ENCODE measurements at regions not wholly inside any gene's neighbourhood (a gene's known extent, or its start where the extent isn't known, plus 50 kb on each side); places are given as distances from the start of the nearest gene placed in this dataset.
"Not testable (repeated sequence)": the region's sequence is repeated elsewhere in the genome, so short reads cannot be mapped to it uniquely, and the experiment has no call there.

DNA sequence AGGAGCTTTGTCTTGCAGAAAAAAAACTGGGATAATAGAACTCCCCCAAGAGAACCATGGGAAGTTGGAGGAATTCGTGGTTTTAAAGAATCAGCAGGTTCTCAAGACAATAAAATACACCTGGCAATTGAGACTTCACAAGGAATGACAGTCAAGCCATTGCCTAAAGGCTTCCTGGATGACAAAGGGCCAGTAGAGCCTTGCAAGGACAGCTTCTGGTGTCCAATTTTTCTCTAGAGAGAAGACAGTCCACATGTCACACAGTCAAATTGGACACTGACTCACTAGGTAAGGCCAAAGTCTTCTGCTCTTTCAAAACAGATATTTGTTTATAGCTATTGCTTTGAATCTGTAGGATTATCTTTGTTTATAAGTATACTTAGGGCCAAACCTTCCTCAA, 80.3 kb upstream of the BMP5 start:
- Histone ChIP-seq H3K27me3 (ENCODE audit: control insufficient read depth in 1 of 2, insufficient read depth in 2 of 2, low read length in 2 of 2) (no peaks in the 10 kb centered on the region), H3K9me3 (ENCODE audit: low read length) (no peaks in the 10 kb centered on the region)

DNA sequence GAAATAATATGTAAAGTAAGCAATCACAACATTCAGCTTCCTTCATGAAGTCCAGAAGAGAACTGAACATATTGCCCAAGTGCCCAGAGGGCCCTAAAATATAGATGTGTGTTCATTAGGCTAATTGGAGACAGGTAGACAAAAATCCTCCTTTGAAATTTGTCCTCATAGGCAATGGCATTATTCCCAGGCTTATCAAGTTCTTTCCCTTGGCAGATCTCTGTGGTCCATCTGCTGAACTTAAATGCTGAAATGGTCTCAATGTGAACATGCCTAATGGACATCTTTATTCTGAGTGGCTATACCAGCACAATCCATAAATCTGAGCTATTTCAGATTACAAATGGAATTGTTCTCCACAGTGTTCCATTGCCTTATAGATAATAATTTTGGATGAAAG, 79.0 kb upstream of the BMP5 start:
- H3K36me3 ChIP-seq (ENCODE audit: insufficient read depth, low read length) = no peaks in the 10 kb centered on the region
- no peak overlapping the region for H3K27ac ChIP-seq (ENCODE audit: low read depth, low read length)
- H3K9ac ChIP-seq (ENCODE audit: low read length) = no peak overlapping the region
- no peaks in the 10 kb centered on the region for H3K9me3 ChIP-seq (ENCODE audit: low read length)
- peaks cover 9% of the 10 kb centered on the region for H3K4me1 ChIP-seq (ENCODE audit: insufficient read depth, low read length)
- H3K4me3 ChIP-seq (ENCODE audit: low read depth in 1 of 2, low read length in 2 of 2) = no peak overlapping the region
- no peaks in the 10 kb centered on the region for H3K27me3 ChIP-seq (ENCODE audit: control insufficient read depth in 1 of 2, insufficient read depth in 2 of 2, low read length in 2 of 2)

More for the DNA sequence above, 80.3 kb upstream of the BMP5 start:
- Histone ChIP-seq H3K9ac (ENCODE audit: low read length) (no peak overlapping the region), H3K4me3 (ENCODE audit: low read depth in 1 of 2, low read length in 2 of 2) (no peak overlapping the region), H3K27ac (ENCODE audit: low read depth, low read length) (no peak overlapping the region), H3K36me3 (ENCODE audit: insufficient read depth, low read length) (no peaks in the 10 kb centered on the region), H3K4me1 (ENCODE audit: insufficient read depth, low read length) (peaks cover 9% of the 10 kb centered on the region)

DNA sequence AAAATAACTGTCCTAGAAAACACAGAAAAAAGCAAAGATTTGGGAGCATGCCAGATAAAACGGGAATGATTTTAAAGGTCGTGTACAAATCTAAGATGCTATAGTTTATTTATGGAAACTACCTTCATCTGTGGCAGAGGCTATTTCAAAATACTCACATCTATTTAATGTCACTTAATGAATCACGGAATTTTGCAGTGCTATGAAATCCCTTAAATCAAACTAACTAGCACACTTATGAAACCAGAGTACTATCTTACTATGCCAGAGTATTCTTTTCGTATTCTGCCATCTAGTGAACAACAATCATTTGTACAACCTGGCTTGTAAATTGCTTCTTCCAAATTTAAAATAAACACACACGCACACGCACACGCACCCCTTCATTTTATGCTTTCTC, 77.9 kb upstream of the BMP5 start:
- Histone ChIP-seq H3K4me3 (ENCODE audit: low read depth in 1 of 2, low read length in 2 of 2) (peak overlapping the region in 1 of 2 donors; percentile 25), H3K27ac (ENCODE audit: low read depth, low read length) (no peak overlapping the region), H3K9me3 (ENCODE audit: low read length) (no peaks in the 10 kb centered on the region), H3K27me3 (ENCODE audit: control insufficient read depth in 1 of 2, insufficient read depth in 2 of 2, low read length in 2 of 2) (no peaks in the 10 kb centered on the region), H3K4me1 (ENCODE audit: insufficient read depth, low read length) (peaks cover 9% of the 10 kb centered on the region), H3K9ac (ENCODE audit: low read length) (no peak overlapping the region), H3K36me3 (ENCODE audit: insufficient read depth, low read length) (no peaks in the 10 kb centered on the region)

DNA sequence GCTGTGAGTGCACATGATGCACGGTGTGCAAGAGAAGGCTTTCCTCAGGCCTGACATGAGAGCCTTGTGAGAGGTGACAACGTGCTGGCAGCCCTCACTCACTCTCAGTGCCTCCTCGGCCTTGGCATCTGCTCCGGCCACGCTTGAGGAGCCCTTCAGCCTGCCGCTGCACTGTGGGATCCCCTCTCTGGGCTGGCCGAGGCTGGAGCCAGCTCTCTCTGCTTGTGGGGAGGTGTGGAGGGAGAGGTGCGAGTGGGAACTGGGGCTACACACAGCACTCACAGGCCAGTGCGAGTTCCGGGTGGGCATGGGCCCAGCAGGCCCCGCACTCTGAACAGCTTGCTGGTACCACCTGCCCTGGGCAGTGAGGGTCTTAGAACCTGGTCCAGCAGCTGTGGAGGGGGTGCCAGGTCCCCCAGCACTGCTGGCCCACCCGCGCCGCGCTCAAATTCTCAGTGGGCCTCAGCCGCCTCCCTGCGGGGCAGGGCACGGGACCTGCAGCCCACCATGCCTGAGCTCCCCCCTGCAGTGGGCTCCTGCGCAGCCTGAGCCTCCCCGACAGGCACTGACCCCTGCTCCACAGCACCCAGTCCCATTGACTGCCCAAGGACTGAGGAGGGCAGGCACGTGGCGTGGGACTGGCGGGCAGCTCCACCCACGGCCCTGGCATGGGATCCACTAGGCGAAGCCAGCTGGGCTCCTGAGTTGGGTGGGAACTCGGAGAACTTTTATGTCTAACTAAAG, 74.9 kb upstream of the BMP5 start:
- no peaks in the 10 kb centered on the region for H3K36me3 ChIP-seq (ENCODE audit: insufficient read depth, low read length)
- H3K9ac ChIP-seq (ENCODE audit: low read length) = no peak overlapping the region
- H3K4me1 ChIP-seq (ENCODE audit: insufficient read depth, low read length) = peaks cover 9% of the 10 kb centered on the region
- no peak overlapping the region for H3K4me3 ChIP-seq (ENCODE audit: low read depth in 1 of 2, low read length in 2 of 2)
- no peaks in the 10 kb centered on the region for H3K9me3 ChIP-seq (ENCODE audit: low read length)
- no peak overlapping the region for H3K27ac ChIP-seq (ENCODE audit: low read depth, low read length)
- no peaks in the 10 kb centered on the region for H3K27me3 ChIP-seq (ENCODE audit: control insufficient read depth in 1 of 2, insufficient read depth in 2 of 2, low read length in 2 of 2)

DNA sequence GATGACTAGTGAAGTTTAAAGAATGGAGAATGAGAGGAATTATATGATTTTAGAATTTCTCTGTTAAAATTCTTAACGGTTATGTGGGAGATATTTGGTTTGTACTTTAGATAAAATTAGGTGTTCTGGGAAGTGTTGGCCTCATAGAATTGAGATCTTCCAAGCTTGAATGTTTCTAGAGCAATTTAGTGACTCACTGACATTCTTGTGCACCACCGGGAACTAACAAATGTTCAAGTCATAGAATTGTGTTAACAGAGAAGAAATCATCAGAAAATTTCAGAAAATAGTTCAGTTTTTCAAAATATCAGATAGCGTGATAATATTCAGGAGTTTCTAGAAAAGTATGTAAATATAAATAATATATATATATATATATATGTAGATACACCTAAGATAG, 67.9 kb upstream of the BMP5 start:
- no peak overlapping the region for H3K27ac ChIP-seq (ENCODE audit: low read depth, low read length)
- H3K27me3 ChIP-seq (ENCODE audit: control insufficient read depth in 1 of 2, insufficient read depth in 2 of 2, low read length in 2 of 2) = no peaks in the 10 kb centered on the region
- H3K9me3 ChIP-seq (ENCODE audit: low read length) = no peaks in the 10 kb centered on the region
- H3K9ac ChIP-seq (ENCODE audit: low read length) = no peak overlapping the region
- H3K4me3 ChIP-seq (ENCODE audit: low read depth in 1 of 2, low read length in 2 of 2) = no peak overlapping the region
- H3K4me1 ChIP-seq (ENCODE audit: insufficient read depth, low read length) = no peaks in the 10 kb centered on the region
- no peaks in the 10 kb centered on the region for H3K36me3 ChIP-seq (ENCODE audit: insufficient read depth, low read length)

DNA sequence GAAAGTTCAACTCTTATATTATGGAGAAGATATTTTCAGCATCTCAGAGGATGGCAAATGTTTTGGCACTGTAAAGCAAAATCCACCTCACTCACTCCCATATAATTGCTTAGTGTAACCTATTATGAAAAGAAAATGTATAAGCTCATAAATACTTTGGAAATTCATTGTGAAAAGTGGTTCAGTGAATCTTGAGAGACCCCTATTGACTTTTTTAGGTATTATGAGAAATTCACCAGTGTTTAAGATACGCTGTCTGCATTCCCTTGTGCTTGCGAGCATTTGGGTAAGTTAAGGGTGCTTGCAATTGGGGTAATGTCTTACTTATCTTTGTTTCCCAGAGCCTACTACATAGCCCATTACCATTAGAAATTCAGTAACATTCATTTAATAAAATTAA, 66.3 kb upstream of the BMP5 start:
- Histone ChIP-seq H3K27ac (ENCODE audit: low read depth, low read length) (no peak overlapping the region), H3K4me3 (ENCODE audit: low read depth in 1 of 2, low read length in 2 of 2) (no peak overlapping the region), H3K4me1 (ENCODE audit: insufficient read depth, low read length) (no peaks in the 10 kb centered on the region), H3K9me3 (ENCODE audit: low read length) (no peaks in the 10 kb centered on the region), H3K36me3 (ENCODE audit: insufficient read depth, low read length) (no peaks in the 10 kb centered on the region), H3K9ac (ENCODE audit: low read length) (no peak overlapping the region), H3K27me3 (ENCODE audit: control insufficient read depth in 1 of 2, insufficient read depth in 2 of 2, low read length in 2 of 2) (no peaks in the 10 kb centered on the region)

DNA sequence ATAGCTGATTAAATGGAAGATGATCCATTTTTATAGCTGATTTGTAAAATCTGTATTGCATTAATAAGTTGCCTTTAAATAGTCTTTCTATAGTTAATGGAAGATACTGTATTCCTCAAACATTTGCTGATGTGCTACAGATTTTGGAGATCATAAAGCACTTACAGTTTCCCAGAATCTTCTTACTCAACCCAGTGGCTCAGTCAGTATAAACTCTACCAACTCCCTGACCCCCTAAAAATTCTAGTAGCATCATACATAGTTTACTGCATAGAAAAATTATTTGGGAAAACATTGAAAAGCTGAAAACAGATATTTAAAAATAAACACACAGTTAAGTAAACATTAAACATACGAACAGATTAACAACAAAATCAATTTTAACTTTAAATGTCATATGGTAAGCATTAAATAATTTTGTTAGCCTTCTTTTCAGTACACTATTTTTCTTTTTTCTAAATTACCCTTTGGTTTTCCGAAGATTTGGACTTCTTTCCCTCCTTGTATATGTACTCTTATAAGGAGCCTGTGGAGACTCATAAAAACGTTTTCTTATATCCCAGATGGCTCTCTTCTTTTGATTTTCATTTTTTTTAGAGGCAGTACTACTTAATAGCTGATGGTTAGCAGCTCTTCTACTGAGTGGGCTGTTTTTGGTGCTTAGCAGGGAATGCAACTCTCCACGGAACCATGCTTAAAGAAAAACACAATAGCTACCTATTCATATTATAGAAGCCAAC, 62.7 kb upstream of the BMP5 start:
- Histone ChIP-seq H3K4me1 (ENCODE audit: insufficient read depth, low read length) (no peaks in the 10 kb centered on the region), H3K4me3 (ENCODE audit: low read depth in 1 of 2, low read length in 2 of 2) (no peak overlapping the region), H3K9ac (ENCODE audit: low read length) (no peak overlapping the region), H3K9me3 (ENCODE audit: low read length) (no peaks in the 10 kb centered on the region), H3K36me3 (ENCODE audit: insufficient read depth, low read length) (no peaks in the 10 kb centered on the region), H3K27me3 (ENCODE audit: control insufficient read depth in 1 of 2, insufficient read depth in 2 of 2, low read length in 2 of 2) (no peaks in the 10 kb centered on the region), H3K27ac (ENCODE audit: low read depth, low read length) (no peak overlapping the region)

DNA sequence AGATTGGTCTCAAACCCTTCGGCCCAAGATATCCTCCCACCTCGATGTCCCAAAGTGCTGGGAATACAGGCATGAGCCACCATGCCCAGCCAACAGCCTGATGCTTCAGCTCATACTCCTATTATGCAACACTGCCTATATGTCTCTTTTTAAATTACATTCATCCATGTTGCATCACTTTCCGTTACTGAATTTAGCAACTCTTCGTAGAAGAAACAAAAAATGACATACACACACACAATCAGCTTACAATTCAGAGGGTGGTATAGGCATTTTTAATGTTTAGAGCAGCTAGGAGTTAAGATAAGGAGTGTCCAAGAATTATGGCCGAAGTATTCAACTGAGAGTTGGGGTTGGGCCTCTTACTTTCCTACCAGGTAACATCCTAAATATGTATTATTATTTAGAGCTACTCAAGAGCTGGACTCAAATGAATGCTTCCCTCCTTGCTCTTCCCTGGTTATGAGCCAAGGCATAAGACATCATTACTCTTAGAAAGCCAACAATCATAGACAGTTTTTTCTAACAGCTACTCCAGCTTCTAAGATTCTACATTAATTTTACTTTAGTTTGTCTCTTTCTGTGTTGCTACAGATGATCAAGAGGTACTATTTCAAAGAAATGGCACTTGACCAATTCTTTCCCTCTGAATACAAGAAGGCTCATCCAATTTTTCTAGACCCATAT, 62.0 kb upstream of the BMP5 start:
- H3K9me3 ChIP-seq (ENCODE audit: low read length) = no peaks in the 10 kb centered on the region

DNA sequence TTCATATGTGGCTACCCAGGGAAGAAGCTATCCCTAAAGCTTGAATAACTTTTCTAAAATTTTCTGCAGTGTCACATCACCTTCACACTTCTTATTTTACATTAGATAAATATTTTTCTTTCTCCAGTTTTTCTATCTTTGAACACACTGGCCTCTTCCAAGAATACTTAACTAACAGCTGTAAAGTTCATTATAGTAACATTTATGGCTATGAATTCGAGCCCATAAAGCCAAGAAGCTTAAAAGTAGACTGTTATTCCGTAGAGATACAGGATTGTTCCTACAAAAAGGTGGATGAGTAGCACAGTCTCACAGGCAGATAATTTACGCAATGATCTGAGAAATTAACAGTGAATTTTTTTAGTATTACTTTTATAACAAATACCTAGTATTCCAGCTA, 55.7 kb upstream of the BMP5 start:
- no peak overlapping the region for H3K9ac ChIP-seq (ENCODE audit: low read length)
- no peaks in the 10 kb centered on the region for H3K4me1 ChIP-seq (ENCODE audit: insufficient read depth, low read length)
- no peaks in the 10 kb centered on the region for H3K9me3 ChIP-seq (ENCODE audit: low read length)
- H3K4me3 ChIP-seq (ENCODE audit: low read depth in 1 of 2, low read length in 2 of 2) = no peak overlapping the region
- no peaks in the 10 kb centered on the region for H3K27me3 ChIP-seq (ENCODE audit: control insufficient read depth in 1 of 2, insufficient read depth in 2 of 2, low read length in 2 of 2)
- H3K27ac ChIP-seq (ENCODE audit: low read depth, low read length) = no peak overlapping the region
- H3K36me3 ChIP-seq (ENCODE audit: insufficient read depth, low read length) = no peaks in the 10 kb centered on the region

More for the DNA sequence above, 62.0 kb upstream of the BMP5 start:
- Histone ChIP-seq H3K27ac (ENCODE audit: low read depth, low read length) (no peak overlapping the region), H3K9ac (ENCODE audit: low read length) (no peak overlapping the region), H3K36me3 (ENCODE audit: insufficient read depth, low read length) (no peaks in the 10 kb centered on the region), H3K4me1 (ENCODE audit: insufficient read depth, low read length) (no peaks in the 10 kb centered on the region), H3K4me3 (ENCODE audit: low read depth in 1 of 2, low read length in 2 of 2) (no peak overlapping the region), H3K27me3 (ENCODE audit: control insufficient read depth in 1 of 2, insufficient read depth in 2 of 2, low read length in 2 of 2) (no peaks in the 10 kb centered on the region)

DNA sequence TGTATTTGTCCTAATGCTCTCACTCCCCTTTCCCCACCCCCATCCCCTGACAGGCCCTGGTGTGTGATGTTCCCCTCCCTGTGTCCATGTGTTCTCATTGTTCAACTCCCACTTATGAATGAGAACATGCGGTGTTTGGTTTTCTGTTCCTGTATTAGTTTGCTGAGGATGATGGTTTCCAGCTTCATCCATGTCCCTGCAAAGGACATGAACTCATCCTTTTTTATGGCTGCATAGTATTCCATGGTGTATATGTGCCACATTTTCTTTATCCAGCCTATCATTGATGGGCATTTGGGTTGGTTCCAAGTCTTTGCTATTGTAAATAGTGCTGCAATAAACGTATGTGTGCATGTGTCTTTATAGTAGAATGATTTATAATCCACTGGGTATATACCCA, 52.3 kb upstream of the BMP5 start:
- H3K27me3 ChIP-seq (ENCODE audit: control insufficient read depth in 1 of 2, insufficient read depth in 2 of 2, low read length in 2 of 2); H3K9ac ChIP-seq (ENCODE audit: low read length); H3K36me3 ChIP-seq (ENCODE audit: insufficient read depth, low read length); H3K27ac ChIP-seq (ENCODE audit: low read depth, low read length); H3K4me1 ChIP-seq (ENCODE audit: insufficient read depth, low read length); H3K4me3 ChIP-seq (ENCODE audit: low read depth in 1 of 2, low read length in 2 of 2); H3K9me3 ChIP-seq (ENCODE audit: low read length): not testable (repeated sequence)

DNA sequence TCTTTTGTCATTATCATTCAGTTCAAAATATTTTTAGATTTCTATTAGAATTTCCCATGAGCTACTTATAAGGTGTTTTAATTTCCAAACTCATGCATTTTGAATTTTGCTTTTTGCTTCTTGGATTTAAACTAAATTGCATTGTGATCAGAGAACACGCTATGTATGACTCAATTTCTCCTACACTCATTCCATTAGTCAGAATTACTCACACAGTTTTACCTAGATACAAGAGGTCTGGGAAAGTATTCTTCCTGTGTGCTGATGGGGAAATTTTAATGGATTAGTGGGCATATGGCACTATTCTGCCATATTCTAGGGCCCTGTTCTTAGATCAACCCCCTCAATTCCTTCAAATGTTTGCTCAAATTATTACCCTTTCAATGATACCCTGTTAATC, 49.9 kb upstream of the BMP5 start:
- Histone ChIP-seq H3K27me3 (ENCODE audit: control insufficient read depth in 1 of 2, insufficient read depth in 2 of 2, low read length in 2 of 2) (no peaks in the 10 kb centered on the region), H3K9me3 (ENCODE audit: low read length) (no peaks in the 10 kb centered on the region), H3K9ac (ENCODE audit: low read length) (no peak overlapping the region), H3K4me3 (ENCODE audit: low read depth in 1 of 2, low read length in 2 of 2) (no peak overlapping the region), H3K36me3 (ENCODE audit: insufficient read depth, low read length) (no peaks in the 10 kb centered on the region), H3K4me1 (ENCODE audit: insufficient read depth, low read length) (no peaks in the 10 kb centered on the region), H3K27ac (ENCODE audit: low read depth, low read length) (no peak overlapping the region)

All from muscle layer of colon (tissue), 2 donors.